Large intestine (tissue), 3 donors: ENCODE measurements at regions not wholly inside any gene's neighbourhood (a gene's known extent, or its start where the extent isn't known, plus 50 kb on each side); places are given as distances from the start of the nearest gene placed in this dataset.

Source experiments
- DNase-seq, 2 donors: peaks; one replicate each; pipeline versions ENCODE4 v3.0.0 to v3.0.0-alpha.2; 2013
- H3K27ac ChIP-seq: one replicate; pipeline ENCODE4 v1.5.1; 2013; ENCODE audit warnings: low read length
- H3K27me3 ChIP-seq: 2 replicates; pipeline ENCODE4 v1.6.1; 2013; ENCODE audit warnings: low read length; ENCODE audit not compliant: control insufficient read depth, insufficient read depth
- H3K36me3 ChIP-seq: 2 replicates; pipeline ENCODE4 v1.6.1; 2013; ENCODE audit warnings: low read length; ENCODE audit not compliant: control insufficient read depth, insufficient read depth
- H3K4me1 ChIP-seq: one replicate; pipeline ENCODE4 v1.6.1; 2013; ENCODE audit warnings: low read length; ENCODE audit not compliant: control insufficient read depth, insufficient read depth
- H3K4me3 ChIP-seq: one replicate; pipeline ENCODE4 v1.5.1; 2013; ENCODE audit warnings: low read length
- H3K9me3 ChIP-seq: one replicate; pipeline ENCODE4 v1.6.1; 2013; ENCODE audit warnings: mild to moderate bottlenecking, low read depth, low read length, moderate library complexity; ENCODE audit not compliant: control insufficient read depth
- WGBS: methylation state at CpG from one replicate; pipeline ENCODE4 v1.1.5; 2013; ENCODE audit warnings: low lambda C conversion rate; ENCODE audit not compliant: insufficient coverage; 5-methylcytosine and 5-hydroxymethylcytosine counted together

GRCh38 chr7:41910940-41911600, 208.2 kb upstream of the INHBA start:
- no peak for DNase-seq
- no peaks in the 10 kb centered on the region for H3K27me3 ChIP-seq
- H3K9me3 ChIP-seq: no peaks in the 10 kb centered on the region
- no peaks in the 10 kb centered on the region for H3K36me3 ChIP-seq
- no peak overlapping the region for H3K4me3 ChIP-seq
- WGBS: 67% methylated on average over 1 of the region's 3 CpGs
- H3K4me1 ChIP-seq: no peaks in the 10 kb centered on the region
- H3K27ac ChIP-seq: no peak overlapping the region

DNA sequence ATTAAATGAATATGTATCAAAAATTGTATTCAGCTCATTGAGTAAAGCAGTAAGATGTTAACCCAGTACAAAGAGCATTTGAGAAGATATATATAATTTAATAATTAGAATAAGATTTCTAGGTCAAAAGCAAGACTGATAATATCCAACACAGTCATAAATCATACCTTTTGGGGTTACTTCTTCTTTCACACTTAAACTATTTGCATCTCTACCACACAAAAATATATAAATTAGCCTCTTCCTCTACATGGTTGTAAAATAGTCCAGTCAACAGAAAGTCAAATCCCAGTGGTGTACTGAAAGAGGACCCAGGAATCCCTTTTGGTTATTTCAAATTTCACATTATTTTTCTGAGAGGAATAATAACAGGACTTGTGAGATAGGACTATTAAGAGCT, 204.6 kb upstream of the INHBA start:
- no peak for DNase-seq
- no peak overlapping the region for H3K27ac ChIP-seq
- H3K36me3 ChIP-seq: no peaks in the 10 kb centered on the region
- H3K9me3 ChIP-seq: no peaks in the 10 kb centered on the region
- H3K4me3 ChIP-seq: no peak overlapping the region
- H3K27me3 ChIP-seq: no peaks in the 10 kb centered on the region
- no peaks in the 10 kb centered on the region for H3K4me1 ChIP-seq

DNA sequence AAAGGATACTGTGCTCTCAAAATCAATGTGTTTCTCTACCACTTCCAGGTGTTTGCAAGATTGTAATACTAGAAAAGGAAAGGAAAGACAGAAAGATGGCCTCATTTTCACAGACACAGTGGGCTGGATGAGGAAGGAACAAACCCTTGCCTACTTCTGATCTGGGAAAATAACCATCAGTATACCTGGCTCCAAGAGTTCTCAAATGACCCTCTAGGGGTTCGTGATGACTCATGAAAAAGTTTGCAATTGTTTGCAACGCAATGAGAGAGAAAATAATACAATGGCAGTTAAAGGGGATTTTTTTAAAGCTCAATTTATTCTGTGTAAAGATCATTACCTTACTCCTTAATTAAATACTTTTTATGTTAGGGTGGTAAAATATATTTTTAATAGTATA, 197.6 kb upstream of the INHBA start:
- no peak overlapping the region for H3K27ac ChIP-seq
- H3K4me1 ChIP-seq: no peaks in the 10 kb centered on the region
- H3K36me3 ChIP-seq: no peaks in the 10 kb centered on the region
- no CpG with 5 or more reads among the region's 2 CpGs for WGBS
- H3K4me3 ChIP-seq: no peak overlapping the region
- no peaks in the 10 kb centered on the region for H3K27me3 ChIP-seq
- DNase-seq: no peak
- no peaks in the 10 kb centered on the region for H3K9me3 ChIP-seq

- Histone ChIP-seq H3K27ac (no peak overlapping the region), H3K4me3 (no peak overlapping the region), H3K36me3 (no peaks in the 10 kb centered on the region), H3K4me1 (no peaks in the 10 kb centered on the region), H3K9me3 (no peaks in the 10 kb centered on the region), H3K27me3 (no peaks in the 10 kb centered on the region)
- WGBS: 100% methylated on average over 1 of the region's 4 CpGs
- DNase-seq: no peak
Observed at GRCh38 chr7:41899823-41900433, 197.0 kb upstream of the INHBA start.

- Histone ChIP-seq H3K27me3 (no peaks in the 10 kb centered on the region), H3K9me3 (no peaks in the 10 kb centered on the region), H3K36me3 (no peaks in the 10 kb centered on the region), H3K4me3 (no peak overlapping the region), H3K4me1 (no peaks in the 10 kb centered on the region), H3K27ac (no peak overlapping the region)
- no CpG with 5 or more reads among the region's 2 CpGs for WGBS
- DNase-seq: no peak
Observed at GRCh38 chr7:41893656-41894055, 190.8 kb upstream of the INHBA start.

DNA sequence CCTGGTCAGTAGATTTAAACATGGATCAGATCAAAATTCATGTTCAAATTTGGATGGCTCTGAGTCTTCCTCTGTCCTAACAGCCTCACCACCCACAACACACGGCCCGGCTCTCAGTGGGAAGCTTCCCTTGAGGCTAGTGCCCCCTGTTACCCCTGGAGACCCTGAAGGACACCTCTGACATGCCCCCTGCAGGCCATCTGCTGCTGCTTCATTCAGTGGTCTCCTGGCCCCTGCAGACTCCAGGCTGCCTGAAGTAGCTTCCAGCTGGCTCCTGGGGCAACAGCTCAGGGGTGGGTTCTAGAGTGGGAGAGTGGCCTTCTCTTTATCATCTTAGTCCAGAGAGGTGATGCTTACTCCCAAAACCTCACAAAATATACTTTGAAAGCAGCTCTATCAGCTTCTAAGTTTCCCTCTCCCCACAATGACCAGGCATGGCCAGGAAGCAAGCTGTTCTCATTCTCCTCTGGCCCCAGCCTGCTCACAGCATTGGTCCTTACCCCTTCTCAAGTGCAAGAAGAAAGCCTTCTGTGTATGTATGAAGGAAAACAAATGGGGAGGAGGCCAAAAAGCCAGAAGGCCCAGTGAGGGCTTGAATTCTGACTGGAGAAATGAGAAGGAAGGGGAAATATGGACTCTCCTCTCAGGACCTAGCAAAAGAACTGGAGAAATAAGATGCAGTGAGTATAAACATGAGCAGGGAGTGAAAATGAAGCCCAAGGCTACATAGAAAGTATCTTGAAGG, 189.6 kb upstream of the INHBA start:
- no peaks in the 10 kb centered on the region for H3K27me3 ChIP-seq
- WGBS: no CpG with 5 or more reads among the region's 2 CpGs
- DNase-seq: no peak
- H3K4me1 ChIP-seq: no peaks in the 10 kb centered on the region
- no peaks in the 10 kb centered on the region for H3K9me3 ChIP-seq
- H3K4me3 ChIP-seq: no peak overlapping the region
- no peaks in the 10 kb centered on the region for H3K36me3 ChIP-seq
- H3K27ac ChIP-seq: no peak overlapping the region

DNA sequence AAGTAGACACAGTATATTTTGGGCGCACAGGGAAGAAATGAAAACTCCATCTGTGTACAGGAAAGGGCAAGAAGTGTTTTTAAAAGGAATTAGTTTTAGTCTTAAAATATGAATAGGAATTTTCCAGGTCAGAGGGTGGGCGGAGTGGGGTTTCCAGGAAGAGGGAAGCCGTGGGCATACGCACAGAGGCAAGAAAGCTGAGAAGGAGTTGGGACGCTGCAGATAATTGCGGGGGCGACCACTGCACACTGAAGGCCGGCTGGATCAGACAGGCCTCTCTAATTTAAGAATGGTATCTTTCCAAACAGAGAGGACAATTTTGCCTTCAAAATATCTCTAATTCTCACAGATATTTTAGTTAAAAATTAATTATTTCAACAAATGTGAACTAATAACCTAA, 189.1 kb upstream of the INHBA start:
- 80% methylated on average over 2 of the region's 8 CpGs for WGBS
- no peaks in the 10 kb centered on the region for H3K27me3 ChIP-seq

GRCh38 chr7:41890631-41891274, 187.9 kb upstream of the INHBA start:
- no peaks in the 10 kb centered on the region for H3K9me3 ChIP-seq
- DNase-seq: peak; percentile 20 to 21
- no peaks in the 10 kb centered on the region for H3K4me1 ChIP-seq
- 83% methylated on average over 2 of the region's 9 CpGs for WGBS
- H3K36me3 ChIP-seq: no peaks in the 10 kb centered on the region
- H3K27me3 ChIP-seq: no peaks in the 10 kb centered on the region
- H3K4me3 ChIP-seq: no peak overlapping the region
- no peak overlapping the region for H3K27ac ChIP-seq

More for the DNA sequence above, 189.1 kb upstream of the INHBA start:
- H3K4me3 ChIP-seq: no peak overlapping the region
- no peaks in the 10 kb centered on the region for H3K4me1 ChIP-seq
- H3K27ac ChIP-seq: no peak overlapping the region
- no peaks in the 10 kb centered on the region for H3K9me3 ChIP-seq
- DNase-seq: no peak
- no peaks in the 10 kb centered on the region for H3K36me3 ChIP-seq

GRCh38 chr7:41889472-41889871, 186.6 kb upstream of the INHBA start:
- no peaks in the 10 kb centered on the region for H3K36me3 ChIP-seq
- no peaks in the 10 kb centered on the region for H3K27me3 ChIP-seq
- no peak for DNase-seq
- H3K4me3 ChIP-seq: no peak overlapping the region
- no peaks in the 10 kb centered on the region for H3K9me3 ChIP-seq
- no peaks in the 10 kb centered on the region for H3K4me1 ChIP-seq
- H3K27ac ChIP-seq: no peak overlapping the region
- 83% methylated on average over 2 of the region's 4 CpGs for WGBS

GRCh38 chr7:41889040-41889439, 186.2 kb upstream of the INHBA start:
- DNase-seq: no peak
- WGBS: no CpG with 5 or more reads among the region's 5 CpGs

More at GRCh38 chr7:41889040-41889439, 186.2 kb upstream of the INHBA start:
- H3K27me3 ChIP-seq: no peaks in the 10 kb centered on the region
- no peaks in the 10 kb centered on the region for H3K4me1 ChIP-seq
- H3K36me3 ChIP-seq: no peaks in the 10 kb centered on the region
- no peak overlapping the region for H3K4me3 ChIP-seq
- H3K9me3 ChIP-seq: no peaks in the 10 kb centered on the region
- no peak overlapping the region for H3K27ac ChIP-seq
